Progenitor cell of endocrine pancreas (in vitro differentiated cells): ENCODE measurements at regions not wholly inside any gene's neighbourhood (a gene's known extent, or its start where the extent isn't known, plus 50 kb on each side); places are given as distances from the start of the nearest gene placed in this dataset.

Experiments used
- DNase-seq: peaks from one replicate; pipeline ENCODE4 v3.0.0; 2021; ENCODE audit warnings: low spot score; ENCODE audit not compliant: unreplicated experiment
- H3K27ac Mint-ChIP-seq: 2 replicates; pipeline ENCODE4 v1.8.0; 2021; ENCODE audit warnings: mild to moderate bottlenecking, moderate library complexity, mixed read lengths
- H3K27me3 Mint-ChIP-seq: 2 replicates; pipeline ENCODE4 v1.8.0; 2021; ENCODE audit warnings: mixed read lengths
- H3K36me3 Mint-ChIP-seq: 2 replicates; pipeline ENCODE4 v1.8.0; 2022; ENCODE audit warnings: mixed read lengths; ENCODE audit not compliant: insufficient read depth
- H3K4me1 Mint-ChIP-seq: 2 replicates; pipeline ENCODE4 v1.8.0; 2021; ENCODE audit warnings: low read depth, mixed read lengths
- H3K4me3 Mint-ChIP-seq: 2 replicates; pipeline ENCODE4 v1.8.0; 2021; ENCODE audit warnings: low read depth, mild to moderate bottlenecking, moderate library complexity, mixed read lengths
- H3K9me3 Mint-ChIP-seq: 2 replicates; pipeline ENCODE4 v1.8.0; 2021; ENCODE audit warnings: low read depth, mixed read lengths
- CTCF ChIP-seq: fragments of 200-600 bp; sonication (generic); IDR thresholded peaks from one replicate; pipeline ENCODE4 v1.5.0; 2021; ENCODE audit warnings: antibody characterized with exemption, mild to moderate bottlenecking; ENCODE audit not compliant: unreplicated experiment

GRCh38 chr14:62283837-62284236, 521.6 kb downstream of the SNAPC1 start:
- Mint-ChIP-seq H3K9me3 (peaks cover 2% of the 10 kb centered on the region), H3K4me3 (no peak overlapping the region), H3K27ac (no peak overlapping the region), H3K27me3 (peaks cover 8% of the 10 kb centered on the region), H3K4me1 (peaks cover 16% of the 10 kb centered on the region), H3K36me3 (peaks cover 2% of the 10 kb centered on the region)
- DNase-seq, result no peak
- TF ChIP-seq CTCF, result no peak

GRCh38 chr14:62289471-62289870, 527.3 kb downstream of the SNAPC1 start:
- peaks cover 4% of the 10 kb centered on the region for H3K4me1 Mint-ChIP-seq
- no peaks in the 10 kb centered on the region for H3K27me3 Mint-ChIP-seq
- no peak overlapping the region for H3K4me3 Mint-ChIP-seq
- no peak for TF ChIP-seq CTCF
- peaks cover 2% of the 10 kb centered on the region for H3K36me3 Mint-ChIP-seq
- no peak overlapping the region for H3K27ac Mint-ChIP-seq
- peaks cover 9% of the 10 kb centered on the region for H3K9me3 Mint-ChIP-seq
- DNase-seq, result no peak

- Mint-ChIP-seq H3K27ac (no peak overlapping the region), H3K36me3 (no peaks in the 10 kb centered on the region), H3K4me3 (no peak overlapping the region), H3K9me3 (peaks cover 16% of the 10 kb centered on the region), H3K4me1 (peaks cover 11% of the 10 kb centered on the region), H3K27me3 (no peaks in the 10 kb centered on the region)
- no peak for DNase-seq
- TF ChIP-seq CTCF, result no peak
Observed at GRCh38 chr14:62301080-62301479, 538.9 kb downstream of the SNAPC1 start.

- H3K9me3 Mint-ChIP-seq, result peaks cover 16% of the 10 kb centered on the region
- no peak for TF ChIP-seq CTCF
- no peak overlapping the region for H3K4me3 Mint-ChIP-seq
Observed at GRCh38 chr14:62301911-62302310, 539.7 kb downstream of the SNAPC1 start.

GRCh38 chr14:62303437-62303836, 541.2 kb downstream of the SNAPC1 start:
- H3K36me3 Mint-ChIP-seq, result no peaks in the 10 kb centered on the region
- H3K27ac Mint-ChIP-seq, result no peak overlapping the region
- H3K9me3 Mint-ChIP-seq, result peaks cover 18% of the 10 kb centered on the region
- peaks cover 16% of the 10 kb centered on the region for H3K4me1 Mint-ChIP-seq
- DNase-seq, result no peak
- no peak for TF ChIP-seq CTCF
- H3K27me3 Mint-ChIP-seq, result no peaks in the 10 kb centered on the region
- H3K4me3 Mint-ChIP-seq, result no peak overlapping the region

More at GRCh38 chr14:62301911-62302310, 539.7 kb downstream of the SNAPC1 start:
- H3K36me3 Mint-ChIP-seq, result no peaks in the 10 kb centered on the region
- H3K27ac Mint-ChIP-seq, result no peak overlapping the region
- no peak for DNase-seq
- peaks cover 11% of the 10 kb centered on the region for H3K4me1 Mint-ChIP-seq
- no peaks in the 10 kb centered on the region for H3K27me3 Mint-ChIP-seq
